K562 (cell line): ENCODE measurements at regions not wholly inside any gene's neighbourhood (a gene's known extent, or its start where the extent isn't known, plus 50 kb on each side); places are given as distances from the start of the nearest gene placed in this dataset.

Source experiments
- ATAC-seq: fragments of 200-7000 bp; cut with Tn5 transposase; 3 replicates; pipeline ENCODE4 v1.9.1; 2020; ENCODE audit warnings: moderate library complexity
- BruUV-seq: library from RNA; stranded (reverse); fragments of 400-500 nt; replicated peaks from 2 replicates; lab custom pipeline; 2021; lab: Mats Ljungman, UMichigan
- CTCF ChIA-PET: fragments of 300-600 bp; formaldehyde crosslinking; extraction: SDS; loops from one replicate; lab custom pipeline; 2021; ENCODE audit warnings: low intra/inter-chr PET ratio; lab: Yijun Ruan, JAX
- POLR2A ChIA-PET: fragments of 300-600, 350-650 bp; sonication (Branson Sonifier 250); formaldehyde crosslinking; extraction: SDS; loops from one replicate; lab custom pipeline; 2021; ENCODE audit warnings: antibody characterized with exemption, inconsistent platforms; lab: Yijun Ruan, JAX
- DNase-seq, 4 experiments: peaks; one replicate each; pipeline versions ENCODE4 v3.0.0 to v3.0.0-alpha.2; 2011 to 2018; ENCODE audit warnings: low spot score in 3 of 4, mixed read lengths in 3 of 4; ENCODE audit errors: extremely low read depth in 1 of 4
- FAIRE-seq: peaks from 2 replicates; lab custom pipeline; 2011; peaks lifted over from hg19 to GRCh38; lab: Jason Lieb, UNC
- H2AFZ ChIP-seq: 2 replicates; pipeline ENCODE4 v1.6.0; 2011; ENCODE audit warnings: low read depth, low read length, control low read depth, inconsistent platforms
- H3K27ac ChIP-seq: fragments of 200-600 bp; 3 replicates; pipeline ENCODE4 v1.8.0; 2011; ENCODE audit warnings: low read depth, mild to moderate bottlenecking, control low read depth, inconsistent platforms, low read length, moderate library complexity, mixed read lengths; ENCODE audit errors: extremely low read depth
- H3K27me3 ChIP-seq, 2 experiments: fragments of 300-600 bp in 1 of 2; 2 replicates in 1 of 2; 3 replicates in 1 of 2; pipeline versions ENCODE4 v1.6.0 to v1.8.0; 2011; ENCODE audit warnings: inconsistent platforms in 2 of 2, low read length in 2 of 2, mild to moderate bottlenecking in 1 of 2, mixed read lengths in 1 of 2, moderate library complexity in 1 of 2; ENCODE audit not compliant: control insufficient read depth in 2 of 2, insufficient read depth in 2 of 2
- H3K36me3 ChIP-seq: fragments of 300-600 bp; 3 replicates; pipeline ENCODE4 v1.8.0; 2011; ENCODE audit warnings: mild to moderate bottlenecking, low read length, inconsistent platforms; ENCODE audit not compliant: control insufficient read depth, insufficient read depth
- H3K4me1 ChIP-seq, 2 experiments: fragments of 200-600 bp in 1 of 2; replicated peaks in 1 of 2; 2 replicates in 1 of 2; 3 replicates in 1 of 2; pipeline versions ENCODE4 v1.5.1 to v1.8.0; 2011; ENCODE audit warnings: inconsistent platforms in 2 of 2, low read length in 2 of 2, mild to moderate bottlenecking in 1 of 2, mixed read lengths in 1 of 2, moderate library complexity in 1 of 2; ENCODE audit not compliant: control insufficient read depth in 2 of 2, insufficient read depth in 2 of 2
- H3K4me2 ChIP-seq: 2 replicates; pipeline ENCODE4 v1.6.1; 2011; ENCODE audit warnings: low read length, control low read depth, inconsistent platforms, mixed read lengths; ENCODE audit not compliant: insufficient read depth
- H3K4me3 ChIP-seq: fragments of 200-600 bp; sonication (generic), shearing (Covaris generic); 2 replicates; pipeline ENCODE4 v1.5.1; 2016; ENCODE audit warnings: control low read depth, inconsistent platforms
- H3K79me2 ChIP-seq: fragments of 200-600 bp; 3 replicates; pipeline ENCODE4 v1.8.0; 2011; ENCODE audit warnings: low read length, inconsistent platforms; ENCODE audit not compliant: control insufficient read depth, insufficient read depth
- H3K9ac ChIP-seq, 2 experiments: 2 replicates each; pipeline versions ENCODE4 v1.6.0 to v1.6.1; 2011; ENCODE audit warnings: low read depth in 2 of 2, low read length in 2 of 2, control low read depth in 1 of 2, inconsistent platforms in 1 of 2, mild to moderate bottlenecking in 1 of 2, mixed read lengths in 1 of 2; ENCODE audit not compliant: insufficient read depth in 1 of 2
- H3K9me1 ChIP-seq: one replicate; pipeline ENCODE4 v1.6.0; 2011; ENCODE audit warnings: inconsistent platforms, mild to moderate bottlenecking, low read length, moderate library complexity; ENCODE audit not compliant: control insufficient read depth, insufficient read depth
- H3K9me3 ChIP-seq: replicated peaks from 2 replicates; pipeline ENCODE4 v1.5.1; 2011; ENCODE audit warnings: low read depth, low read length, inconsistent platforms; ENCODE audit not compliant: control insufficient read depth, insufficient read depth
- H4K20me1 ChIP-seq: replicated peaks from 2 replicates; pipeline ENCODE4 v1.6.1; 2011; ENCODE audit warnings: low read length, inconsistent platforms, mixed read lengths; ENCODE audit not compliant: control insufficient read depth, insufficient read depth
- ARID1B ChIP-seq: fragments of 450-650 bp; IDR thresholded peaks from 2 replicates; pipeline ENCODE4 v1.6.1; 2016; ENCODE audit warnings: antibody characterized with exemption, mild to moderate bottlenecking, inconsistent platforms
- RBM39 ChIP-seq: fragments of 200-400 bp; formaldehyde crosslinking; optimal IDR thresholded peaks from 2 replicates; pipeline ENCODE3; 2018; ENCODE audit warnings: low read depth, low read length
- SMARCE1 ChIP-seq: fragments of 450-650 bp; IDR thresholded peaks from 2 replicates; pipeline ENCODE4 v1.7.1; 2016; ENCODE audit warnings: mild to moderate bottlenecking
- WGBS: fragments of 100-300 bp; shearing (Covaris generic); methylation state at CpG from one replicate; pipeline ENCODE4 v1.1.6; 2016; ENCODE audit warnings: low coverage, mixed read lengths; ENCODE audit not compliant: insufficient coverage; ENCODE audit errors: missing lambda C conversion rate; 5-methylcytosine and 5-hydroxymethylcytosine counted together
- in situ Hi-C: fragments of 300-500 bp; cut with MboI; formaldehyde crosslinking; loops from 4 replicates; pipeline ENCODE4 v1.15.0; 2018; ENCODE audit warnings: inconsistent platforms, mixed read lengths
- intact Hi-C: fragments of 100-400 bp; cut with micrococcal nuclease; formaldehyde crosslinking; loops from 2 replicates; pipeline ENCODE4 v1.14.2; 2022
- TF ChIP-seq, protein P1 (sequence below): sonication (generic); formaldehyde crosslinking; IDR thresholded peaks from 2 replicates; pipeline ENCODE4 v1.4.0; 2020; ENCODE audit warnings: mild to moderate bottlenecking, missing genetic modification reagents

DNA sequence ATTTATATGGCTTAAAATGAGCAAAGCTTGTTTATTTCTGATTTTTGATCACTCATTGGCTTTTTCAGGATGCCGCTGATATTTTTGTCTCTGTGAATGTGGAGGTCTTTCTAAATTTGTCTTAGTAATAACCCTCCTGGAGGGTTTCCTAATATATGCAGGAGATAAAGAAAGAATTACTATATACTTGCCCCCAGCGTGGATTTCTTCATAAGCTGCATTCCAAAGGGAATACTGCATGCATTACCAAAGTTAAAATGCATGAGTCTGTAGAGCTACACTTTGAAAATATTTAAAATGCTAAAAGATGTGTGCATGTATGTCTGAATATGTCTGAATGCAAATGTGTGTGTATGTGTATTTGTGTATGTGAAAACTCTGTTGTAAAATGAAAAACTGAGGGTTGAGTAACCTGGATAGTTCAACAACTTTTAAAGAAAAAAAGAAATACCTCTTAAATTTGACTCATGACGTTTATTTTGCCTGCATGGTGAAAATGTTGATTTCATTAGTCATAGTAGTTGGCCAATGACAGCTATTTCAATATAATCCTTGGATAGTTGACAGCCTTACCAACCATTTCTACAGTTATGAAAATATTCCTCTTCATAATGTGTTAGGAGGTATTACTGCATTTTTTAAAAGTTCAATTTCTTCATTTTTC is 113.2 kb upstream of the ZNF827 start:
- no peak for DNase-seq
- ChIA-PET POLR2A (interaction anchor here (0.6 kb wide), 1 partner anchor 572 kb away, joined by 3 read pairs; no protein-coding TSS in a partner anchor), CTCF (no interaction called here)
- WGBS: 1% methylated on average over 3 of the region's 3 CpGs
- ATAC-seq: no peak
- no peak overlapping the region for H3K27ac ChIP-seq
- no TSS peak for BruUV-seq
- no peak overlapping the region for H2AFZ ChIP-seq
- in situ Hi-C loops (no loop called here), intact Hi-C loops (no loop called here)
- H3K27me3 ChIP-seq: no peaks in the 10 kb centered on the region
- H3K9me1 ChIP-seq: no peaks in the 10 kb centered on the region
- no peaks in the 10 kb centered on the region for H3K36me3 ChIP-seq
- no peak for FAIRE-seq
- H3K9me3 ChIP-seq: no peaks in the 10 kb centered on the region
- H3K79me2 ChIP-seq: no peaks in the 10 kb centered on the region
- TF ChIP-seq, protein P1, sequence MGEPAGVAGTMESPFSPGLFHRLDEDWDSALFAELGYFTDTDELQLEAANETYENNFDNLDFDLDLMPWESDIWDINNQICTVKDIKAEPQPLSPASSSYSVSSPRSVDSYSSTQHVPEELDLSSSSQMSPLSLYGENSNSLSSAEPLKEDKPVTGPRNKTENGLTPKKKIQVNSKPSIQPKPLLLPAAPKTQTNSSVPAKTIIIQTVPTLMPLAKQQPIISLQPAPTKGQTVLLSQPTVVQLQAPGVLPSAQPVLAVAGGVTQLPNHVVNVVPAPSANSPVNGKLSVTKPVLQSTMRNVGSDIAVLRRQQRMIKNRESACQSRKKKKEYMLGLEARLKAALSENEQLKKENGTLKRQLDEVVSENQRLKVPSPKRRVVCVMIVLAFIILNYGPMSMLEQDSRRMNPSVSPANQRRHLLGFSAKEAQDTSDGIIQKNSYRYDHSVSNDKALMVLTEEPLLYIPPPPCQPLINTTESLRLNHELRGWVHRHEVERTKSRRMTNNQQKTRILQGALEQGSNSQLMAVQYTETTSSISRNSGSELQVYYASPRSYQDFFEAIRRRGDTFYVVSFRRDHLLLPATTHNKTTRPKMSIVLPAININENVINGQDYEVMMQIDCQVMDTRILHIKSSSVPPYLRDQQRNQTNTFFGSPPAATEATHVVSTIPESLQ (CRISPR knock-in tag): no peak
- no peak for TF ChIP-seq SMARCE1
- TF ChIP-seq ARID1B: no peak
- no peak for TF ChIP-seq RBM39
- no peak overlapping the region for H3K9ac ChIP-seq
- H3K4me1 ChIP-seq: no peaks in the 10 kb centered on the region
- no peak overlapping the region for H3K4me2 ChIP-seq
- no peaks in the 10 kb centered on the region for H4K20me1 ChIP-seq
- H3K4me3 ChIP-seq: no peak overlapping the region
